H9 (cell line): ENCODE measurements at regions not wholly inside any gene's neighbourhood (a gene's known extent, or its start where the extent isn't known, plus 50 kb on each side); places are given as distances from the start of the nearest gene placed in this dataset.

Source experiments
- DNase-seq: peaks from one replicate; pipeline ENCODE4 v3.0.0-alpha.2; 2017
- H2AFZ ChIP-seq: one replicate; pipeline ENCODE4 v1.6.1; 2013; ENCODE audit warnings: mild to moderate bottlenecking, low read length, control low read depth, moderate library complexity
- H2AK5ac ChIP-seq: 2 replicates; pipeline ENCODE4 v1.6.1; 2013; ENCODE audit warnings: low read length, control low read depth, mixed read lengths; ENCODE audit not compliant: insufficient read length
- H2BK120ac ChIP-seq: one replicate; pipeline ENCODE4 v1.6.1; 2013; ENCODE audit warnings: low read depth, mild to moderate bottlenecking, low read length, control low read depth, inconsistent platforms; ENCODE audit not compliant: poor library complexity, severe bottlenecking
- H2BK12ac ChIP-seq: 2 replicates; pipeline ENCODE4 v1.6.1; 2013; ENCODE audit warnings: low read length, control low read depth, mixed read lengths, low read depth; ENCODE audit not compliant: insufficient read length
- H2BK15ac ChIP-seq: 2 replicates; pipeline ENCODE4 v1.6.1; 2013; ENCODE audit warnings: low read depth, low read length, control low read depth
- H2BK20ac ChIP-seq: one replicate; pipeline ENCODE4 v1.6.1; 2013; ENCODE audit warnings: low read depth, mild to moderate bottlenecking, low read length, control low read depth, inconsistent platforms; ENCODE audit not compliant: poor library complexity, severe bottlenecking
- H2BK5ac ChIP-seq: 2 replicates; pipeline ENCODE4 v1.6.1; 2013; ENCODE audit warnings: low read length, control low read depth, mixed read lengths; ENCODE audit not compliant: insufficient read length
- H3K14ac ChIP-seq: 2 replicates; pipeline ENCODE4 v1.6.1; 2013; ENCODE audit warnings: low read length, control low read depth; ENCODE audit not compliant: insufficient read depth
- H3K18ac ChIP-seq: 2 replicates; pipeline ENCODE4 v1.6.1; 2013; ENCODE audit warnings: low read depth, mild to moderate bottlenecking, mixed read lengths, low read length, control low read depth; ENCODE audit not compliant: insufficient read length
- H3K23ac ChIP-seq: 2 replicates; pipeline ENCODE4 v1.6.1; 2013; ENCODE audit warnings: low read length, control low read depth, mixed read lengths, low read depth; ENCODE audit not compliant: insufficient read length
- H3K23me2 ChIP-seq: 2 replicates; pipeline ENCODE4 v1.6.1; 2013; ENCODE audit warnings: low read depth, mild to moderate bottlenecking, mixed read lengths, low read length, control low read depth; ENCODE audit not compliant: insufficient read length, poor library complexity, severe bottlenecking
- H3K27ac ChIP-seq: 2 replicates; pipeline ENCODE4 v1.5.1; 2013; ENCODE audit warnings: low read length, control low read depth, mixed read lengths, low read depth; ENCODE audit not compliant: insufficient read length
- H3K27me3 ChIP-seq: 2 replicates; pipeline ENCODE4 v1.6.1; 2013; ENCODE audit warnings: low read length, control low read depth, inconsistent platforms; ENCODE audit not compliant: insufficient read depth
- H3K4ac ChIP-seq: 2 replicates; pipeline ENCODE4 v1.6.1; 2013; ENCODE audit warnings: low read depth, mild to moderate bottlenecking, control low read depth, inconsistent platforms, low read length, moderate library complexity
- H3K4me1 ChIP-seq: 2 replicates; pipeline ENCODE4 v1.6.1; 2013; ENCODE audit warnings: low read length, control low read depth, inconsistent platforms; ENCODE audit not compliant: insufficient read depth
- H3K4me2 ChIP-seq: 2 replicates; pipeline ENCODE4 v1.6.1; 2013; ENCODE audit warnings: low read length, control low read depth, mixed read lengths; ENCODE audit not compliant: insufficient read length, insufficient read depth
- H3K56ac ChIP-seq: 2 replicates; pipeline ENCODE4 v1.6.1; 2013; ENCODE audit warnings: low read depth, mild to moderate bottlenecking, mixed read lengths, low read length, control low read depth; ENCODE audit not compliant: insufficient read length
- H3K79me1 ChIP-seq: 2 replicates; pipeline ENCODE4 v1.6.1; 2013; ENCODE audit warnings: low read depth, mild to moderate bottlenecking, moderate library complexity, low read length, control low read depth, inconsistent platforms; ENCODE audit not compliant: insufficient read depth, poor library complexity, severe bottlenecking
- H3K79me2 ChIP-seq: 2 replicates; pipeline ENCODE4 v1.6.1; 2013; ENCODE audit warnings: low read length, control low read depth, inconsistent platforms; ENCODE audit not compliant: insufficient read depth
- H3K9ac ChIP-seq: 2 replicates; pipeline ENCODE4 v1.6.1; 2013; ENCODE audit warnings: low read length, control low read depth, mixed read lengths; ENCODE audit not compliant: insufficient read length; ENCODE audit errors: extremely low read depth
- H3K9me3 ChIP-seq: one replicate; pipeline ENCODE4 v1.6.1; 2013; ENCODE audit warnings: low read depth, low read length, inconsistent platforms; ENCODE audit not compliant: control insufficient read depth
- H3T11ph ChIP-seq: one replicate; pipeline ENCODE4 v1.6.1; 2013; ENCODE audit warnings: mild to moderate bottlenecking, low read length, control low read depth, inconsistent platforms
- H4K20me1 ChIP-seq: one replicate; pipeline ENCODE4 v1.6.1; 2013; ENCODE audit not compliant: control insufficient read depth, insufficient read length, insufficient read depth
- H4K5ac ChIP-seq: 2 replicates; pipeline ENCODE4 v1.6.1; 2013; ENCODE audit warnings: low read depth, mild to moderate bottlenecking, mixed read lengths, low read length, control low read depth; ENCODE audit not compliant: insufficient read length
- H4K8ac ChIP-seq: replicated peaks from 2 replicates; pipeline ENCODE4 v1.6.1; 2013; ENCODE audit warnings: low read length, control low read depth, mixed read lengths, low read depth; ENCODE audit not compliant: insufficient read length
- H4K91ac ChIP-seq: 2 replicates; pipeline ENCODE4 v1.6.1; 2013; ENCODE audit warnings: low read depth, mild to moderate bottlenecking, moderate library complexity, mixed read lengths, low read length, control low read depth; ENCODE audit not compliant: insufficient read length
- H3K27ac Mint-ChIP-seq, 3 experiments: 2 replicates in 2 of 3; 3 replicates in 1 of 3; pipeline ENCODE4 v1.8.0; 2020 to 2021; ENCODE audit warnings: mixed read lengths in 3 of 3, mild to moderate bottlenecking in 1 of 3, moderate library complexity in 1 of 3
- H3K27me3 Mint-ChIP-seq: 2 replicates; pipeline ENCODE4 v1.8.0; 2021; ENCODE audit warnings: low read depth, mild to moderate bottlenecking, moderate library complexity, mixed read lengths
- H3K36me3 Mint-ChIP-seq, 3 experiments: 2 replicates in 2 of 3; 3 replicates in 1 of 3; pipeline ENCODE4 v1.8.0; 2020 to 2021; ENCODE audit warnings: low read depth in 3 of 3, mixed read lengths in 3 of 3; ENCODE audit not compliant: insufficient read depth in 1 of 3
- H3K4me1 Mint-ChIP-seq, 2 experiments: 2 replicates each; pipeline ENCODE4 v1.8.0; 2020; ENCODE audit warnings: mixed read lengths in 2 of 2
- H3K4me3 Mint-ChIP-seq, 2 experiments: 2 replicates in 1 of 2; 3 replicates in 1 of 2; pipeline ENCODE4 v1.8.0; 2020 to 2021; ENCODE audit warnings: mild to moderate bottlenecking in 2 of 2, mixed read lengths in 2 of 2, moderate library complexity in 1 of 2
- H3K9me3 Mint-ChIP-seq, 2 experiments: 2 replicates in 1 of 2; 3 replicates in 1 of 2; pipeline ENCODE4 v1.8.0; 2020; ENCODE audit warnings: mild to moderate bottlenecking in 2 of 2, mixed read lengths in 2 of 2, moderate library complexity in 1 of 2
- CTCF ChIP-seq: fragments of 200-600 bp; sonication (generic); conservative IDR thresholded peaks from 3 replicates; pipeline ENCODE4 v1.8.0; 2021; ENCODE audit warnings: antibody characterized with exemption, mild to moderate bottlenecking
- WGBS: extraction: QIAGEN DNeasy Blood & Tissue Kit; methylation state at CpG from one replicate; pipeline ENCODE4 v1.1.7; 2013; ENCODE audit warnings: missing lambda C conversion rate, low lambda C conversion rate, mixed read lengths; ENCODE audit not compliant: insufficient read length; ENCODE audit errors: extremely low coverage; 5-methylcytosine and 5-hydroxymethylcytosine counted together

DNA sequence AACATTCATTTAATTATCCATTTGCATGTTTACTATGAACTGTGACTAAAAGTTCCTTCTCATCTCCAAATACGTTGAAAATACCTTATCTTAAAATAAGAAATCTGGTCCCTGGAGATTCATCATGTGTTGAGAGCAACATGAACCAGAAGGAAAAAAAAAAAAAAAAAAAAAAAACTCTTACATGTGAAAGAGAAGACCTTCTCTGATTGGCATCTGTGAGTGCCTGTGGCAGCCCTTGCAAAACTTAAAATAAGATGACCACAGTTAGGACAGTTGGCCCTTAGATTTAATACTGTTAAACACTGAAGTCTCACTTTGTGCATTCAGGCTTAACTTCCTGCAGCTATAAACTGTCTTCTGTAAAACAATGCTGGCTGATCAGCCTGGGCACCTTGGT lies 1395.2 kb upstream of the ADGRL4 start:
- Histone ChIP-seq H3K23me2 (no peaks in the 10 kb centered on the region), H4K8ac (no peak overlapping the region), H2BK120ac (no peak overlapping the region), H3K27ac (no peak overlapping the region), H2BK20ac (no peak overlapping the region), H3K9ac (no peak overlapping the region), H4K5ac (no peak overlapping the region), H3K79me2 (no peaks in the 10 kb centered on the region), H3K14ac (no peak overlapping the region), H3K18ac (no peak overlapping the region), H3T11ph (no peak overlapping the region), H2AK5ac (no peak overlapping the region), H3K4ac (no peak overlapping the region), H3K27me3 (no peaks in the 10 kb centered on the region), H3K9me3 (no peaks in the 10 kb centered on the region), H2AFZ (no peak overlapping the region), H3K4me2 (no peak overlapping the region), H2BK15ac (no peak overlapping the region), H3K4me1 (no peaks in the 10 kb centered on the region), H3K56ac (no peak overlapping the region), H3K23ac (no peak overlapping the region), H3K79me1 (no peaks in the 10 kb centered on the region), H4K91ac (no peak overlapping the region), H2BK12ac (no peak overlapping the region), H2BK5ac (no peak overlapping the region), H4K20me1 (no peaks in the 10 kb centered on the region)
- Mint-ChIP-seq H3K27ac (no peak overlapping the region), H3K36me3 (peaks cover 7 to 19% (median 10%) of the 10 kb centered on the region in 3 experiments), H3K4me3 (no peak overlapping the region), H3K9me3 (peaks cover 12 to 19% of the 10 kb centered on the region in 2 experiments), H3K4me1 (no peaks in the 10 kb centered on the region), H3K27me3 (no peaks in the 10 kb centered on the region; the same call in none of the 2 replicates)
- no CpG with 5 or more reads among the region's 1 CpG for WGBS
- DNase-seq, result no peak
- TF ChIP-seq CTCF, result no peak
